IPS DF 6.9 (cell line): ENCODE measurements at regions not wholly inside any gene's neighbourhood (a gene's known extent, or its start where the extent isn't known, plus 50 kb on each side); places are given as distances from the start of the nearest gene placed in this dataset.

Experiments used
- DNase-seq: peaks from one replicate; pipeline ENCODE4 v3.0.0-alpha.2; 2013; ENCODE audit warnings: low read depth, low spot score
- H3K27ac ChIP-seq: one replicate; pipeline ENCODE4 v1.5.1; 2013; ENCODE audit warnings: low read length, control low read depth
- H3K27me3 ChIP-seq: 2 replicates; pipeline ENCODE4 v1.6.1; 2013; ENCODE audit warnings: mild to moderate bottlenecking, low read length; ENCODE audit not compliant: control insufficient read depth, insufficient read depth
- H3K36me3 ChIP-seq: 2 replicates; pipeline ENCODE4 v1.6.1; 2013; ENCODE audit warnings: low read length; ENCODE audit not compliant: control insufficient read depth, insufficient read depth
- H3K4me1 ChIP-seq: 2 replicates; pipeline ENCODE4 v1.6.1; 2013; ENCODE audit warnings: low read length; ENCODE audit not compliant: control insufficient read depth, insufficient read depth
- H3K4me3 ChIP-seq: 2 replicates; pipeline ENCODE4 v1.5.1; 2013; ENCODE audit warnings: mild to moderate bottlenecking, low read length
- H3K9me3 ChIP-seq: 2 replicates; pipeline ENCODE4 v1.6.1; 2013; ENCODE audit warnings: low read length, inconsistent platforms; ENCODE audit not compliant: control insufficient read depth, insufficient read depth
- WGBS: extraction: QIAGEN DNeasy Blood & Tissue Kit; methylation state at CpG from one replicate; pipeline ENCODE4 v1.1.7; 2013; ENCODE audit warnings: mixed read lengths, missing lambda C conversion rate; ENCODE audit not compliant: insufficient read length, insufficient coverage; 5-methylcytosine and 5-hydroxymethylcytosine counted together

GRCh38 chr2:15766911-15767597 is 173.3 kb upstream of the MYCN start:
- H3K4me1 ChIP-seq = 0 out of 2 replicates have a peak, but pooled peaks cover 1% of the 10 kb centered on the region
- no peaks in the 10 kb centered on the region for H3K9me3 ChIP-seq
- WGBS = no CpG with 5 or more reads among the region's 17 CpGs
- H3K36me3 ChIP-seq = no peaks in the 10 kb centered on the region
- H3K27ac ChIP-seq = no peak overlapping the region
- no peak for DNase-seq
- H3K4me3 ChIP-seq = no peak overlapping the region
- H3K27me3 ChIP-seq = no peaks in the 10 kb centered on the region

GRCh38 chr2:15767679-15768078 is 172.7 kb upstream of the MYCN start:
- Histone ChIP-seq H3K27me3 (no peaks in the 10 kb centered on the region), H3K4me3 (no peak overlapping the region), H3K36me3 (no peaks in the 10 kb centered on the region), H3K27ac (no peak overlapping the region), H3K9me3 (no peaks in the 10 kb centered on the region), H3K4me1 (0 out of 2 replicates have a peak, but pooled peaks cover 1% of the 10 kb centered on the region)
- DNase-seq = no peak
- WGBS = no CpG with 5 or more reads among the region's 5 CpGs

- no peak overlapping the region for H3K27ac ChIP-seq
- no peaks in the 10 kb centered on the region for H3K36me3 ChIP-seq
- 0 out of 2 replicates have a peak, but pooled peaks cover 1% of the 10 kb centered on the region for H3K4me1 ChIP-seq
- no peak overlapping the region for H3K4me3 ChIP-seq
- no peaks in the 10 kb centered on the region for H3K27me3 ChIP-seq
- WGBS = no CpG with 5 or more reads among the region's 7 CpGs
- no peaks in the 10 kb centered on the region for H3K9me3 ChIP-seq
- DNase-seq = no peak
These were observed 172.2 kb upstream of the MYCN start for GRCh38 chr2:15768142-15768541.

GRCh38 chr2:15768615-15769014 is 171.7 kb upstream of the MYCN start:
- Histone ChIP-seq H3K36me3 (no peaks in the 10 kb centered on the region), H3K27me3 (no peaks in the 10 kb centered on the region), H3K4me3 (no peak overlapping the region), H3K9me3 (no peaks in the 10 kb centered on the region), H3K27ac (no peak overlapping the region), H3K4me1 (0 out of 2 replicates have a peak, but pooled peaks cover 1% of the 10 kb centered on the region)
- no peak for DNase-seq
- WGBS = no CpG with 5 or more reads among the region's 10 CpGs

DNA sequence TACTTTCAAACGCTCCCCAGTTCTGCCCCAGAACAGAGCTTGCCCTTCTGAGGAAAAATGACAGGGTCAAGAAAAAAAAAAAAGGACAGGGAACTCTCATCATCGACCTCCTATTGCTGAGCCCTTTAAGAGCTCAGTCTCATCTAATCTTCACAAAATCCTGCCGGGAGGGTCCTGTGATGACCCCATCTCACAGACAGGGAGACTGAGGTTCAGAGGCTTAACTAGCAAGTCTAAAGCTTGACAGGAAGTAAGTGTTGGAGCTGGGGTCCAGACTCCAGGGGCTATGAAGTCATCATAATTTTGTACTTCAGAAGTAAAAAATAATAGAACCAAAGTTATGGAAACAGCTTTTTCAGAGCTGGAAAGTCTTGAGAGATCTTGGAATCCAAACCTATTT is 171.1 kb upstream of the MYCN start:
- DNase-seq = no peak
- Histone ChIP-seq H3K4me1 (0 out of 2 replicates have a peak, but pooled peaks cover 1% of the 10 kb centered on the region), H3K9me3 (no peaks in the 10 kb centered on the region), H3K4me3 (no peak overlapping the region), H3K36me3 (no peaks in the 10 kb centered on the region), H3K27me3 (no peaks in the 10 kb centered on the region), H3K27ac (no peak overlapping the region)
- no CpG with 5 or more reads among the region's 3 CpGs for WGBS

DNA sequence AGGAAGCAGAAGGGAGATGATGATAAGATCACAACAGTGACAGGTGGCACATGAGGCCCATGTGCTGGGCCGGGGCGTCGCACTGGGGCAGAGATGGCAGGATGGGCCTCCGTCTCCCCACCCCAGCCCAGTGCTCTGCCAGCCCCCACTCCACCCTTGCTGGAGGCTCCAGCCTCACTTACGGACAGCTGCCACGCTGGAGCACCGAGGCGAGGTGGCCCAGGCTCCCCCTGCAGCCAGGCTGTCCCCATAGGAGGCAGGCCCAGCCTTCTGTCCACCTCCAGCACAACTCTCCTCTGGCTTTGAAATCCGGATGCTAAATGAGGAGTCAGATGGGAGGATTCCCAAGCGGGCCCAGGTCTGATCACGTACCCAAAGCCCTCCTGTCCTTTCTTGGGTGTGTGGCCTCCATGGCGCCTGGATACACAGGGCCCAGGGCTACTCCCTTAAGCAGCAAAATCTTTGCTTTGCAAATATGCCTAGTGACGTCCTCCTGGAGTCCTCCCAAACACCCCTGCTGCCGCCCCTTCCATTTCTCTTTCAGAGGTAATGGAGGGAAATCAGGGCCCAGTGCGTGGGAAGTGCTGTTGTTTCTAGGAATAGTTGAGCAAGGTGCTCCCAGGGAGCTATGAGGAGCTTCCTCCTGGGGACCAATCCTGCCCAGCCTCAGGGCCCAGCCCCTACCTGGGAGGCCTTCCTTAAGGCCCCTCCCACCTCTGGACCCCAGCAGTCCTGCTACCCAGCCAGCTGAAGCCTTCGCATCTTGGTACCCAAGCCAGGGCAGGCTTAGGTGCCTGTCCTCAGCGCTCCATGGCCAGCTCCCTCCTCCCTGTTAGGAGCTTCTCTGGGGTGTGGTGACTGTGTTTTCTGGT is 170.4 kb upstream of the MYCN start:
- DNase-seq = no peak

GRCh38 chr2:15770606-15771005 is 169.7 kb upstream of the MYCN start:
- Histone ChIP-seq H3K4me1 (0 out of 2 replicates have a peak, but pooled peaks cover 1% of the 10 kb centered on the region), H3K4me3 (no peak overlapping the region), H3K27me3 (no peaks in the 10 kb centered on the region), H3K9me3 (no peaks in the 10 kb centered on the region), H3K36me3 (no peaks in the 10 kb centered on the region), H3K27ac (no peak overlapping the region)
- no peak for DNase-seq
- WGBS = no CpG with 5 or more reads among the region's 12 CpGs

More for the DNA sequence above, 170.4 kb upstream of the MYCN start:
- Histone ChIP-seq H3K27ac (no peak overlapping the region), H3K27me3 (no peaks in the 10 kb centered on the region), H3K36me3 (no peaks in the 10 kb centered on the region), H3K4me3 (no peak overlapping the region), H3K9me3 (no peaks in the 10 kb centered on the region), H3K4me1 (0 out of 2 replicates have a peak, but pooled peaks cover 1% of the 10 kb centered on the region)
- no CpG with 5 or more reads among the region's 17 CpGs for WGBS

DNA sequence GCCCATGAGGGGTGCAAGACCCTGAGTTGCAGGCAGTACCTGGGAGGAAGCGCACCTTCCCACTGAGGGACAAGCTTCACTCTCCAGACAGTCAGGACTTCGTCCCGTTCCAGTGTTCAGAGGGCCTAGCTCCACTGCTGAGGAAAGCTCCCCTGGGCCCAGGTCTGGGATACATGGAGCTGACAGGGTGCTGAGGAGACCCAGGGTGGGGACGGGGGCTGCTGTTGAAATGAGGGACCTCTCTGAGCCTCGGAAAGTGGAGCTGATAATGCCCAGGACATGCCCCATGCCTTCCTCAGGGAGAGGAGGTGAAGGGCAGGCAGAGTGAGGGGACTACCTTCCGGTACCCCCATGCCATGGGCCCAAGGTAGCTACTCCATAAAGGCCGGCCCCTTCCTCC is 169.2 kb upstream of the MYCN start:
- Histone ChIP-seq H3K27ac (no peak overlapping the region), H3K36me3 (no peaks in the 10 kb centered on the region), H3K4me1 (0 out of 2 replicates have a peak, but pooled peaks cover 1% of the 10 kb centered on the region), H3K4me3 (no peak overlapping the region), H3K9me3 (no peaks in the 10 kb centered on the region), H3K27me3 (no peaks in the 10 kb centered on the region)
- no peak for DNase-seq
- WGBS = no CpG with 5 or more reads among the region's 7 CpGs

DNA sequence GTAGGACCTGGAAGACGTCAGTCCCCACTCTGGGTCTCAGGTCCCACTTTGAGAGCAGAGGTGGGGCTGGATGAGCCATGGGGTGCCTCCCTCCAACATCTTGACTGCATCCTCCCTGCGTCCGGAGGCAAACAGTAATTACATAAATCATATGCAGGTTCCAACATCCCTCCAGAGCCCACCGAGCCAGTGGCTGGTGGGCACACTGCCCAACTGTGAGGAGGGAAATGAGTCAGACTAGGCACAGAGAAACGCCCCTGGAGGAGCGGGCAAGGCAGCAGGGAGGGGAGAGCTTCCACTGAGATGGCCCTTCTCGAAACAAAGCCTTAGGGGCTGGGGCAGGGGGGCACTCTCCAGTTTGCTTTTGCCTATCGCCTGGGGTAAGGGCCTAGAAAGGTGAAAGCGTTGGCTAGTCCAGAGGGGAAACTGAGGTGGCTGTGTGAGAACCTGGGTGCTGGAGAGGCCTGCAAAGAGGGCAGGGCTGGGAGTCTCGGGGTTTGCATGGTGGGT is 168.2 kb upstream of the MYCN start:
- no CpG with 5 or more reads among the region's 10 CpGs for WGBS
- Histone ChIP-seq H3K4me1 (0 out of 2 replicates have a peak, but pooled peaks cover 1% of the 10 kb centered on the region), H3K27ac (no peak overlapping the region), H3K36me3 (no peaks in the 10 kb centered on the region), H3K9me3 (no peaks in the 10 kb centered on the region), H3K4me3 (no peak overlapping the region), H3K27me3 (no peaks in the 10 kb centered on the region)
- no peak for DNase-seq

- no peaks in the 10 kb centered on the region for H3K36me3 ChIP-seq
- H3K4me1 ChIP-seq = 0 out of 2 replicates have a peak, but pooled peaks cover 1% of the 10 kb centered on the region
- WGBS = no CpG with 5 or more reads among the region's 5 CpGs
- no peak overlapping the region for H3K4me3 ChIP-seq
- H3K27ac ChIP-seq = no peak overlapping the region
- H3K27me3 ChIP-seq = no peaks in the 10 kb centered on the region
- H3K9me3 ChIP-seq = no peaks in the 10 kb centered on the region
- DNase-seq = no peak
These were observed 167.7 kb upstream of the MYCN start for GRCh38 chr2:15772681-15773080.
